GM12878 (cell line): ENCODE measurements at regions not wholly inside any gene's neighbourhood (a gene's known extent, or its start where the extent isn't known, plus 50 kb on each side); places are given as distances from the start of the nearest gene placed in this dataset.

Experiments
- CTCF ChIP-seq, 3 experiments: IDR thresholded peaks in 2 of 3; conservative IDR thresholded peaks in 1 of 3; 2 replicates each; pipeline ENCODE4 v1.5.1; 2011; ENCODE audit warnings: low read depth in 3 of 3, low read length in 3 of 3, mild to moderate bottlenecking in 3 of 3, control low read depth in 2 of 3, moderate library complexity in 2 of 3, inconsistent platforms in 1 of 3, mixed read lengths in 1 of 3; ENCODE audit not compliant: control insufficient read depth in 2 of 3, insufficient read depth in 1 of 3; ENCODE audit errors: extremely low read depth in 1 of 3
- EP300 ChIP-seq, 2 experiments: fragments of 150-350 bp in 1 of 2; IDR thresholded peaks; 2 replicates each; pipeline ENCODE4 v1.6.1; 2011 to 2012; ENCODE audit warnings: low read depth in 2 of 2, low read length in 2 of 2, borderline replicate concordance in 1 of 2, improper control_type of control experiment in 1 of 2, inconsistent platforms in 1 of 2; ENCODE audit not compliant: control insufficient read depth in 1 of 2
- EZH2 ChIP-seq: IDR thresholded peaks from 2 replicates; pipeline ENCODE4 v1.6.1; 2012; ENCODE audit warnings: low read depth, mild to moderate bottlenecking, control low read depth, inconsistent platforms, low read length, borderline replicate concordance; ENCODE audit not compliant: control insufficient read depth
- MYB ChIP-seq: fragments of 150-350 bp; IDR thresholded peaks from 2 replicates; pipeline ENCODE4 v1.6.1; 2014; ENCODE audit warnings: mild to moderate bottlenecking, low read depth, low read length, borderline replicate concordance
- POLR2AphosphoS5 ChIP-seq: IDR thresholded peaks from 2 replicates; pipeline ENCODE4 v1.6.1; 2011; ENCODE audit warnings: mild to moderate bottlenecking, low read length, inconsistent platforms
- RFX5 ChIP-seq: IDR thresholded peaks from 2 replicates; pipeline ENCODE4 v1.6.1; 2011; ENCODE audit warnings: low read depth, low read length, improper control_type of control experiment
- SPI1 ChIP-seq: IDR thresholded peaks from 2 replicates; pipeline ENCODE4 v1.6.1; 2011; ENCODE audit warnings: low read depth, mild to moderate bottlenecking, low read length, moderate library complexity, borderline replicate concordance; ENCODE audit not compliant: insufficient read depth
- YY1 ChIP-seq: IDR thresholded peaks from 2 replicates; pipeline ENCODE4 v1.6.1; 2011; ENCODE audit warnings: low read depth, mild to moderate bottlenecking, low read length
- TF ChIP-seq, protein P1 (sequence below): IDR thresholded peaks from 2 replicates; pipeline ENCODE4 v1.6.1; 2011; ENCODE audit warnings: borderline replicate concordance, low read depth, mild to moderate bottlenecking, moderate library complexity, low read length; ENCODE audit not compliant: insufficient read depth, poor library complexity, severe bottlenecking
- TF ChIP-seq, protein P2 (sequence below): fragments of 450-650 bp; formaldehyde crosslinking; IDR thresholded peaks from 2 replicates; pipeline ENCODE4 v1.4.0; 2020; ENCODE audit warnings: mild to moderate bottlenecking, moderate library complexity
- TF ChIP-seq, protein P3 (sequence below): IDR thresholded peaks from 2 replicates; pipeline ENCODE4 v1.6.1; 2012; ENCODE audit warnings: low read depth, low read length, improper control_type of control experiment

GRCh38 chr11:101707477-101707876 is 123.7 kb upstream of the TRPC6 start:
- TF ChIP-seq EP300 (IDR thresholded peaks at IDR 0.05; ENCODE audit: borderline replicate concordance in 1 of 2, control insufficient read depth in 1 of 2, low read depth in 2 of 2, low read length in 2 of 2) (no peak), SPI1 (no peak), EZH2 (no peak), CTCF (IDR thresholded peaks at IDR 0.05 in 2 of 3, conservative IDR thresholded peaks at IDR 0.05 in 1 of 3; ENCODE audit: control insufficient read depth in 2 of 3, extremely low read depth in 1 of 3, insufficient read depth in 1 of 3, low read depth in 3 of 3, low read length in 3 of 3) (no peak), POLR2AphosphoS5 (no peak), YY1 (no peak), RFX5 (no peak), MYB (no peak)
- TF ChIP-seq, protein P1, sequence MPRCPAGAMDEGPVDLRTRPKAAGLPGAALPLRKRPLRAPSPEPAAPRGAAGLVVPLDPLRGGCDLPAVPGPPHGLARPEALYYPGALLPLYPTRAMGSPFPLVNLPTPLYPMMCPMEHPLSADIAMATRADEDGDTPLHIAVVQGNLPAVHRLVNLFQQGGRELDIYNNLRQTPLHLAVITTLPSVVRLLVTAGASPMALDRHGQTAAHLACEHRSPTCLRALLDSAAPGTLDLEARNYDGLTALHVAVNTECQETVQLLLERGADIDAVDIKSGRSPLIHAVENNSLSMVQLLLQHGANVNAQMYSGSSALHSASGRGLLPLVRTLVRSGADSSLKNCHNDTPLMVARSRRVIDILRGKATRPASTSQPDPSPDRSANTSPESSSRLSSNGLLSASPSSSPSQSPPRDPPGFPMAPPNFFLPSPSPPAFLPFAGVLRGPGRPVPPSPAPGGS, result no peak
- TF ChIP-seq, protein P2, sequence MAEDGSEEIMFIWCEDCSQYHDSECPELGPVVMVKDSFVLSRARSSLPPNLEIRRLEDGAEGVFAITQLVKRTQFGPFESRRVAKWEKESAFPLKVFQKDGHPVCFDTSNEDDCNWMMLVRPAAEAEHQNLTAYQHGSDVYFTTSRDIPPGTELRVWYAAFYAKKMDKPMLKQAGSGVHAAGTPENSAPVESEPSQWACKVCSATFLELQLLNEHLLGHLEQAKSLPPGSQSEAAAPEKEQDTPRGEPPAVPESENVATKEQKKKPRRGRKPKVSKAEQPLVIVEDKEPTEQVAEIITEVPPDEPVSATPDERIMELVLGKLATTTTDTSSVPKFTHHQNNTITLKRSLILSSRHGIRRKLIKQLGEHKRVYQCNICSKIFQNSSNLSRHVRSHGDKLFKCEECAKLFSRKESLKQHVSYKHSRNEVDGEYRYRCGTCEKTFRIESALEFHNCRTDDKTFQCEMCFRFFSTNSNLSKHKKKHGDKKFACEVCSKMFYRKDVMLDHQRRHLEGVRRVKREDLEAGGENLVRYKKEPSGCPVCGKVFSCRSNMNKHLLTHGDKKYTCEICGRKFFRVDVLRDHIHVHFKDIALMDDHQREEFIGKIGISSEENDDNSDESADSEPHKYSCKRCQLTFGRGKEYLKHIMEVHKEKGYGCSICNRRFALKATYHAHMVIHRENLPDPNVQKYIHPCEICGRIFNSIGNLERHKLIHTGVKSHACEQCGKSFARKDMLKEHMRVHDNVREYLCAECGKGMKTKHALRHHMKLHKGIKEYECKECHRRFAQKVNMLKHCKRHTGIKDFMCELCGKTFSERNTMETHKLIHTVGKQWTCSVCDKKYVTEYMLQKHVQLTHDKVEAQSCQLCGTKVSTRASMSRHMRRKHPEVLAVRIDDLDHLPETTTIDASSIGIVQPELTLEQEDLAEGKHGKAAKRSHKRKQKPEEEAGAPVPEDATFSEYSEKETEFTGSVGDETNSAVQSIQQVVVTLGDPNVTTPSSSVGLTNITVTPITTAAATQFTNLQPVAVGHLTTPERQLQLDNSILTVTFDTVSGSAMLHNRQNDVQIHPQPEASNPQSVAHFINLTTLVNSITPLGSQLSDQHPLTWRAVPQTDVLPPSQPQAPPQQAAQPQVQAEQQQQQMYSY, result no peak
- TF ChIP-seq, protein P3, sequence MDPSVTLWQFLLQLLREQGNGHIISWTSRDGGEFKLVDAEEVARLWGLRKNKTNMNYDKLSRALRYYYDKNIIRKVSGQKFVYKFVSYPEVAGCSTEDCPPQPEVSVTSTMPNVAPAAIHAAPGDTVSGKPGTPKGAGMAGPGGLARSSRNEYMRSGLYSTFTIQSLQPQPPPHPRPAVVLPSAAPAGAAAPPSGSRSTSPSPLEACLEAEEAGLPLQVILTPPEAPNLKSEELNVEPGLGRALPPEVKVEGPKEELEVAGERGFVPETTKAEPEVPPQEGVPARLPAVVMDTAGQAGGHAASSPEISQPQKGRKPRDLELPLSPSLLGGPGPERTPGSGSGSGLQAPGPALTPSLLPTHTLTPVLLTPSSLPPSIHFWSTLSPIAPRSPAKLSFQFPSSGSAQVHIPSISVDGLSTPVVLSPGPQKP, result no peak
